HepG2 (cell line): ENCODE measurements at regions not wholly inside any gene's neighbourhood (a gene's known extent, or its start where the extent isn't known, plus 50 kb on each side); places are given as distances from the start of the nearest gene placed in this dataset.

Source experiments
- ARNTL ChIP-seq: sonication (generic); formaldehyde crosslinking; IDR thresholded peaks from 2 replicates; pipeline ENCODE4 v1.4.0; 2020; ENCODE audit warnings: mild to moderate bottlenecking, missing genetic modification reagents
- CHD2 ChIP-seq: IDR thresholded peaks from 2 replicates; pipeline ENCODE4 v1.6.1; 2011; ENCODE audit warnings: low read depth, low read length, improper control_type of control experiment
- EZH2 ChIP-seq: conservative IDR thresholded peaks from 2 replicates; pipeline ENCODE4 v1.6.1; 2012; ENCODE audit warnings: mild to moderate bottlenecking, low read depth, low read length, moderate library complexity
- GATAD2A ChIP-seq: IDR thresholded peaks from 2 replicates; pipeline ENCODE4 v1.6.1; 2016
- MTA3 ChIP-seq: sonication (generic); formaldehyde crosslinking; IDR thresholded peaks from 2 replicates; pipeline ENCODE4 v1.4.0; 2020; ENCODE audit warnings: missing genetic modification reagents
- SUZ12 ChIP-seq: fragments of 150-350 bp; IDR thresholded peaks from 2 replicates; pipeline ENCODE4 v1.6.1; 2014; ENCODE audit warnings: low read depth, low read length
- ZNF17 ChIP-seq: sonication (generic); formaldehyde crosslinking; IDR thresholded peaks from 2 replicates; pipeline ENCODE4 v1.5.0; 2020; ENCODE audit warnings: mild to moderate bottlenecking, missing genetic modification reagents

DNA sequence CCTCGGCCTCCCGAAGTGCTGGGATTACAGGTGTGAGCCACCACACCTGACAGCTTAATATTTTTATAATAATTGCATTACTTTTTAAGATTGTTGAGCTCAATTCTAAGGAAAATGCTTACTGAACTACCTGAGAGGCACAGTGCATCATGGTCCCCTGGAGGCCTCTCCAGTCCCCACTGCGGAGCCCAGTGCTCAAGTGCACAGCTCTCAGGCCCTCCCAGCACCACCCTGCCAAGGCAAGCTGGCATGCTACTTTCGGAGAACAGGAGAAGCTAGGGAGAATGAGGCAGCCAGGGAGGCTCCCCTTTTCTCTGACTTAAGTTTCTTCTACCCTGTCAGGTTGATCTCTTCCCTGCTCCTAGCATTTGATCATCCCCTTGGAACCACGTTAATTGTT is 64.2 kb upstream of the CECR2 start:
- no peak for TF ChIP-seq SUZ12
- no peak for TF ChIP-seq ARNTL (CRISPR knock-in tag)
- no peak for TF ChIP-seq CHD2
- no peak for TF ChIP-seq MTA3 (CRISPR knock-in tag)
- no peak for TF ChIP-seq ZNF17 (CRISPR knock-in tag)
- no peak for TF ChIP-seq EZH2
- TF ChIP-seq GATAD2A (CRISPR knock-in tag): no peak
